Vagina (tissue), 2 donors: ENCODE measurements at regions not wholly inside any gene's neighbourhood (a gene's known extent, or its start where the extent isn't known, plus 50 kb on each side); places are given as distances from the start of the nearest gene placed in this dataset.

Experiments used
- DNase-seq, 2 donors: peaks; one replicate each; pipeline ENCODE4 v3.0.0-alpha.2; 2017; ENCODE audit errors: extremely low spot score in 2 of 2
- H3K27ac ChIP-seq: fragments of 200-600 bp; sonication (generic); one replicate; pipeline ENCODE4 v1.5.1; 2019
- H3K27me3 ChIP-seq: fragments of 200-600 bp; sonication (generic); one replicate; pipeline ENCODE4 v1.5.1; 2019
- H3K36me3 ChIP-seq, 2 donors: fragments of 200-600 bp; sonication (generic); one replicate each; pipeline ENCODE4 v1.5.1; 2017 to 2019
- H3K4me1 ChIP-seq: fragments of 200-600 bp; sonication (generic); one replicate; pipeline ENCODE4 v1.5.1; 2019
- H3K4me3 ChIP-seq, 2 donors: fragments of 200-600 bp; sonication (generic); 1 replicate in 1 of 2; 2 replicates in 1 of 2; pipeline ENCODE4 v1.5.1; 2016 to 2019
- H3K9me3 ChIP-seq: fragments of 200-600 bp; sonication (generic); one replicate; pipeline ENCODE4 v1.5.1; 2019
- POLR2A ChIP-seq, 2 donors: fragments of 450-650 bp; IDR thresholded peaks; one replicate each; pipeline ENCODE4 v1.6.1; 2017; ENCODE audit warnings: antibody characterized with exemption in 2 of 2, mild to moderate bottlenecking in 2 of 2, moderate library complexity in 2 of 2
- POLR2AphosphoS5 ChIP-seq, 2 donors: sonication (generic); formaldehyde crosslinking; IDR thresholded peaks; one replicate each; pipeline ENCODE4 v1.9.0; 2017; ENCODE audit warnings: antibody characterized with exemption in 2 of 2, mild to moderate bottlenecking in 2 of 2, low read depth in 1 of 2; ENCODE audit not compliant: insufficient read depth in 1 of 2
- intact Hi-C: fragments of 100-400 bp; cut with DNase I; formaldehyde crosslinking; loops from one replicate; pipeline ENCODE4 v1.15.1; 2023
- TF ChIP-seq, protein P1 (sequence below), 3 experiments: fragments of 450-650 bp in 2 of 3; fragments of 200-600 bp in 1 of 3; sonication (generic) in 1 of 3; IDR thresholded peaks; one replicate each; pipeline ENCODE4 v1.5.1; 2017 to 2019; ENCODE audit warnings: antibody characterized with exemption in 3 of 3, mild to moderate bottlenecking in 2 of 3, moderate library complexity in 2 of 3

DNA sequence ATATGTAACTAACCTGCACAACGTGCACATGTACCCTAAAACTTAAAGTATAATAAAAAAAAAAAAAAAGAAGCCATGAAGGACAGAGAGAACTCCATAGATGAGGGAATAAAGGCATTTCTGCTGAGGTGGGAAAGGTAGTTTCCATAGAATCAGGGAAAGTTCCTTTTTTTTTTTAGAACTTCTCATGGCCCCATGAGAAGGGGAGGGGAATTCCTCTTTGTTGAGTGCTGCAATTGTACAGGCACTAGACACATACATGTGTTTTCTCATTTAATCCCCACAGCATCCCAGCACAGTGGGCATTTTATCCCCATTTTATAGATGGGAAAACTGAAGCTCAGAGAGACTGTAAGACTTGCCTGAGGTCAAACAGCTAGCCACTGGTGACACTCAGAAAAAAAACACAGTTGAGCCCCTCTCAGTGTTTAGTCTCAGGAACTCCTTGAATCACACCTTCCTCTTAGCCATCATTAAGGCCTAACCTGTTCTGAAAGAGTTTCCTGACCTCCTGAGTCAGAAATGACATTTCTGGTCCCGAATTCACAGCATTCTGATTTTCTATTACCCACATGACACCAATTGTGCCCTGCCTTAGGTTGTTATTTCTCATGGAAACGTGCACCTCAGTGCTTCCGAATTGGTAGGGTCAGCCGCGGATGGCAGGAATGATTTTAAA, 189.3 kb upstream of the G2E3 start:
- no peak overlapping the region for H3K4me3 ChIP-seq
- H3K27me3 ChIP-seq: no peaks in the 10 kb centered on the region
- H3K9me3 ChIP-seq: no peaks in the 10 kb centered on the region
- no peak overlapping the region for H3K27ac ChIP-seq
- no peaks in the 10 kb centered on the region for H3K36me3 ChIP-seq
- intact Hi-C loops: no loop called here
- DNase-seq: no peak
- no peak for TF ChIP-seq POLR2AphosphoS5 (IDR thresholded peaks at IDR 0.05; ENCODE audit: insufficient read depth in 1 of 2, low read depth in 1 of 2)
- TF ChIP-seq, protein P1, sequence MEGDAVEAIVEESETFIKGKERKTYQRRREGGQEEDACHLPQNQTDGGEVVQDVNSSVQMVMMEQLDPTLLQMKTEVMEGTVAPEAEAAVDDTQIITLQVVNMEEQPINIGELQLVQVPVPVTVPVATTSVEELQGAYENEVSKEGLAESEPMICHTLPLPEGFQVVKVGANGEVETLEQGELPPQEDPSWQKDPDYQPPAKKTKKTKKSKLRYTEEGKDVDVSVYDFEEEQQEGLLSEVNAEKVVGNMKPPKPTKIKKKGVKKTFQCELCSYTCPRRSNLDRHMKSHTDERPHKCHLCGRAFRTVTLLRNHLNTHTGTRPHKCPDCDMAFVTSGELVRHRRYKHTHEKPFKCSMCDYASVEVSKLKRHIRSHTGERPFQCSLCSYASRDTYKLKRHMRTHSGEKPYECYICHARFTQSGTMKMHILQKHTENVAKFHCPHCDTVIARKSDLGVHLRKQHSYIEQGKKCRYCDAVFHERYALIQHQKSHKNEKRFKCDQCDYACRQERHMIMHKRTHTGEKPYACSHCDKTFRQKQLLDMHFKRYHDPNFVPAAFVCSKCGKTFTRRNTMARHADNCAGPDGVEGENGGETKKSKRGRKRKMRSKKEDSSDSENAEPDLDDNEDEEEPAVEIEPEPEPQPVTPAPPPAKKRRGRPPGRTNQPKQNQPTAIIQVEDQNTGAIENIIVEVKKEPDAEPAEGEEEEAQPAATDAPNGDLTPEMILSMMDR (IDR thresholded peaks at IDR 0.05): no peak
- no peak for TF ChIP-seq POLR2A (IDR thresholded peaks at IDR 0.05)
- no peaks in the 10 kb centered on the region for H3K4me1 ChIP-seq

DNA sequence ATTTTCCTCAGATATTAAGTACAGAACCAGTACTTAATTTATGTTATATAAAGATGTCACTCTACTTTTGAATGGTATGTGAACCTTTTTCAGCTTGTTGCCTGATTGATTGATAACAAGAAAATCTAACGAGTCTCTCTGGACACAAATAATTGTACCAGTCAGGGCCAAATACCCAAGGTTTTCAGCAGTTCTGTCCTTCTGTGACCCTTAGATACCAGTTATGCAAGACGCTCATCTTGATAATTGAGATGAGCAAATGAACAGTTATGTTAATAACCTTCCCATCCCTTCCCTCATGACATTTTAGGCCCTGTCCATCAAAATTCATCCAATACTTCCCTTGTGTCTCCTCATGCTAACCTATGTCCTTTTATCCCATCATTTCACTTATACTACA, 185.9 kb upstream of the G2E3 start:
- H3K36me3 ChIP-seq: no peaks in the 10 kb centered on the region
- H3K27ac ChIP-seq: no peak overlapping the region
- H3K27me3 ChIP-seq: no peaks in the 10 kb centered on the region
- DNase-seq: no peak
- no peaks in the 10 kb centered on the region for H3K4me1 ChIP-seq
- intact Hi-C loops: no loop called here
- TF ChIP-seq POLR2A (IDR thresholded peaks at IDR 0.05): no peak
- TF ChIP-seq, protein P1 (IDR thresholded peaks at IDR 0.05): no peak
- no peak overlapping the region for H3K4me3 ChIP-seq
- H3K9me3 ChIP-seq: no peaks in the 10 kb centered on the region

DNA sequence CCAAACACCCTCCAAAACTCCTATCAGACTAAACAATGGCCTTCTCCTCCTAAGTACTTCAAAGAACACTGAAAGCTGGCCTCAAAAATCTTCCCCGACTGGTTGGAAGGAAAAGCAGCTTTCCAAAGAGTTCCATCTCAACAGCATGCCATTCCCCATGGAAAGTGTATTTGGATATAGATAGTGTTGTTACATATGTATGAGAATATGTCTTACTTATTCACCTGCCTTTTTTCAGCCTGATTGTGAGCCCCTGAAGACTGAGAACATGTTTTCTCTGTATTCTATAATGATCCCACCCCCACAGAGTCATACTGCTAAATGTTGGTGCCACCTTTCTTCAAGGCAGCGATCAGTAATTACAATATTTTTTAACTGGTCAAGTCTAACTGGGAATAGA, 185.4 kb upstream of the G2E3 start:
- no peak for DNase-seq
- no peak overlapping the region for H3K4me3 ChIP-seq
- no peaks in the 10 kb centered on the region for H3K36me3 ChIP-seq
- no peaks in the 10 kb centered on the region for H3K27me3 ChIP-seq
- no peaks in the 10 kb centered on the region for H3K9me3 ChIP-seq
- TF ChIP-seq POLR2AphosphoS5 (IDR thresholded peaks at IDR 0.05; ENCODE audit: insufficient read depth in 1 of 2, low read depth in 1 of 2) (no peak), POLR2A (IDR thresholded peaks at IDR 0.05) (no peak)
- TF ChIP-seq, protein P1 (IDR thresholded peaks at IDR 0.05): no peak
- H3K27ac ChIP-seq: no peak overlapping the region
- no peaks in the 10 kb centered on the region for H3K4me1 ChIP-seq
- intact Hi-C loops: no loop called here

DNA sequence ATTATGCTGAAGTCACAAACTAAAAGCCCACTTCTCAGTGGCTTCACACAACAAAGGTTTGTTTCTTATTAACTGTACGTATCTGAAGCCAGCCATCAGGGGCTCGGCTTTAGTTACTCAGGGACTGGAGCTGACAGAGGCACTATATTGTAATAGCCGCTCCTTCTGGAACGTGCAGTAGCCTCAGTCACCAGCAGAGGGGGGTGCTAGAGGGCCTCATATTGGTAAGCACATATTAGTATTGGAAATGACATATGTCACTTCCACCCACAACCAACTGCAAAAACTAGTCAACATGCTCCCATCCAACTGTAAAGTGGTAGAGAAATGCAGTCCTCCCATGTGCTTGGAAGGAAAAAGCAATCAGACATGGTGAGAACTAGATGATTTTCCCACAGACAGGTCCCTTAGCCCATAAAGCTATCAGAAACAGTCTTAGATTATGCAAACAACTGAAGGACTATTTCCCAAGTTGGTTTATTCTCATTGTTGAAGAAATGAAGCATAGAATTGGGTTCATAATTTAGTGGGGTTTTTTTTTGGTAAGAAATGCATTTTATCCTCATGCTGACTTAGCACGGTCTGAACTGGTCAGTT, 183.6 kb upstream of the G2E3 start:
- intact Hi-C loops: no loop called here
- Histone ChIP-seq H3K36me3 (no peaks in the 10 kb centered on the region), H3K27ac (no peak overlapping the region), H3K4me1 (no peaks in the 10 kb centered on the region), H3K9me3 (no peaks in the 10 kb centered on the region), H3K4me3 (no peak overlapping the region), H3K27me3 (no peaks in the 10 kb centered on the region)
- TF ChIP-seq, protein P1 (IDR thresholded peaks at IDR 0.05): peak in 2 of 3 experiments; percentile 25 to 48
- TF ChIP-seq POLR2AphosphoS5 (IDR thresholded peaks at IDR 0.05; ENCODE audit: insufficient read depth in 1 of 2, low read depth in 1 of 2): no peak
- no peak for DNase-seq

DNA sequence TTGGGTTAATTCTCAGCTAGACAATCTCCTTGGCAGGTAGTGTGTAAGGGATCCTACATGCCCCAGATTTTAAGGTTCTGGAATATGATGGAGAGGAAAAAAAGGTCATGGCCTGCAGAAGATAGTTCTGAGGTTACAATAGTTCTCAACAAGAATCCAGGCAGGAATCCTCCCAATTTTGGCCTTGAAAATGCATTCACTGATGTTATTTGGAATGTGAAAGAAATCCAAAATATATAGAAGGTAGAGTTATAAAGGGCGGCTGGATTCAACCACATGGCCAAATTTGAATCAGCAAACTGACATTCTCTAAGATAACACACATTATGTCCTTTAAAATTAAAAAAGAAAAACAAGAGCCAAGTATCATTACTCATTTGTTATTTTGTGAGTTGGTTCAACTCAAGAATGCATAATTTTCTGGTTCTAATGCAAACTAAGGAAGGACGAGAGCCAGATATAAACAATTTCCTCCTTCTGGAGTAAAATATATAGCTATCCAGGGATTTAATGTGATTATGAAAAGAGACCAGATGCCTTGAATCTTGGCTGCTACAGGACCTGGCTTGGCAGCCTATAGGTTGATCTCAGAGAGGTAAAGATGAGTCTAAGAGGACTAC, 177.0 kb upstream of the G2E3 start:
- Histone ChIP-seq H3K27ac (no peak overlapping the region), H3K36me3 (no peaks in the 10 kb centered on the region), H3K4me3 (no peak overlapping the region), H3K9me3 (no peaks in the 10 kb centered on the region), H3K4me1 (no peaks in the 10 kb centered on the region), H3K27me3 (no peaks in the 10 kb centered on the region)
- no peak for TF ChIP-seq POLR2A (IDR thresholded peaks at IDR 0.05)
- TF ChIP-seq, protein P1 (IDR thresholded peaks at IDR 0.05): no peak
- TF ChIP-seq POLR2AphosphoS5 (IDR thresholded peaks at IDR 0.05; ENCODE audit: insufficient read depth in 1 of 2, low read depth in 1 of 2): no peak
- no peak for DNase-seq
- intact Hi-C loops: no loop called here
